ENCODE measurements at regions not wholly inside any gene's neighbourhood (a gene's known extent, or its start where the extent isn't known, plus 50 kb on each side); places are given as distances from the start of the nearest gene placed in this dataset.

DNA sequence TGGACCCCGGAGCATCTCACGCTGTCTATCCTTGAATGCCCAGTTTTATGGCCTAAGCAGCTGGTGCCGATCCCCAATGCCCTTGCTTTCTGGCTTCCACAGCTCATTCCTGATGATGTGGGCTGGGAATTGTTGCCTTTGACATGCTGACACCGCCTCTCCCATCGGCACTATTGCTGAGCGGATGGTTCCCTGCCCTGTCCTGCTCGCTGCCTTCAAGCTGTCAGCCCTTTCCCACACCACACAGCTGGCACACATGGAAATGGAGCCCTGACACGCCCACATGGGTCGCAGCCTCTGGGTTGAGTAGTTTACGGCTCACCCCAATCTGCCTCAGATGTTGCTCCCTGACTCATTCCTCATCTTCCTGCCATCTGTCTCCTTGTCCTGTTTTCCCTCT lies 110.2 kb upstream of the SESN3 start:
- H3K27ac ChIP-seq (ENCODE audit: low read depth, low read length), result no peak overlapping the region
- H3K23ac ChIP-seq (ENCODE audit: insufficient read length), result no peak overlapping the region
- no peak overlapping the region for H4K8ac ChIP-seq (ENCODE audit: extremely low read depth, insufficient read depth, low read length)
- H2AK5ac ChIP-seq (ENCODE audit: low read depth, low read length), result no peak overlapping the region
- H3K14ac ChIP-seq (ENCODE audit: insufficient read length), result no peak overlapping the region
- H3K4me2 ChIP-seq (ENCODE audit: insufficient read depth in 1 of 2, low read depth in 2 of 2, low read length in 2 of 2), result no peak overlapping the region
- H3K4ac ChIP-seq (replicated peaks; ENCODE audit: insufficient read length, low read depth, low read length), result no peak overlapping the region
- DNase-seq (ENCODE audit: low read depth in 1 of 2, low spot score in 2 of 2), result no peak
- H3K79me2 ChIP-seq (ENCODE audit: control insufficient read depth in 1 of 2, insufficient read depth in 2 of 2, low read length in 2 of 2), result no peaks in the 10 kb centered on the region
- no peaks in the 10 kb centered on the region for H4K20me1 ChIP-seq (replicated peaks in 1 of 2; ENCODE audit: control insufficient read depth in 1 of 2, insufficient read depth in 2 of 2, low read length in 2 of 2)
- H2BK120ac ChIP-seq (replicated peaks; ENCODE audit: low read depth, low read length), result no peak overlapping the region
- no peaks in the 10 kb centered on the region for H3K9me3 ChIP-seq (ENCODE audit: insufficient read depth in 2 of 2, low read depth in 1 of 2, low read length in 1 of 2)
- H3K9ac ChIP-seq (replicated peaks in 1 of 4; ENCODE audit: extremely low read depth in 1 of 4, low read depth in 3 of 4, low read length in 3 of 4), result no peak overlapping the region
- ChIA-PET CTCF (ENCODE audit: partially characterized antibody) (interaction anchor here (1.8 kb wide), 1 partner anchor 183 kb away, joined by 4 read pairs; no protein-coding TSS in a partner anchor), POLR2A (ENCODE audit: partially characterized antibody) (no interaction called here)
- H3K4me3 ChIP-seq (ENCODE audit: extremely low read depth in 1 of 4, insufficient read depth in 2 of 4, low read depth in 3 of 4, low read length in 4 of 4), result no peak overlapping the region
- no peak for FAIRE-seq
- H3K56ac ChIP-seq (replicated peaks; ENCODE audit: insufficient read length, low read depth, low read length), result no peak overlapping the region
- peak overlapping the region; percentile 47 for H4K91ac ChIP-seq (replicated peaks; ENCODE audit: insufficient read length, low read length)
- H2BK5ac ChIP-seq (ENCODE audit: low read depth, low read length), result no peak overlapping the region
- H3K36me3 ChIP-seq (ENCODE audit: control insufficient read depth in 2 of 4, insufficient read depth in 4 of 4, low read length in 3 of 4), result no peaks in the 10 kb centered on the region
- peaks cover 5 to 35% (median 26%) of the 10 kb centered on the region in 4 experiments for H3K4me1 ChIP-seq (replicated peaks in 1 of 4; ENCODE audit: control insufficient read depth in 3 of 4, insufficient read depth in 4 of 4, low read length in 3 of 4)
- H3K23me2 ChIP-seq (ENCODE audit: low read depth, low read length), result no peaks in the 10 kb centered on the region
- no peaks in the 10 kb centered on the region for H3K27me3 ChIP-seq (replicated peaks in 1 of 4; ENCODE audit: control insufficient read depth in 3 of 4, extremely low read depth in 1 of 4, insufficient read depth in 3 of 4, low read length in 3 of 4)
- H3K79me1 ChIP-seq (ENCODE audit: low read depth, low read length), result no peaks in the 10 kb centered on the region
- 0 out of 2 replicates have a peak overlapping the region, but pooled peaks have one; percentile 0 for H2BK15ac ChIP-seq (ENCODE audit: low read length)
- peak overlapping the region; percentile 21 for H2BK12ac ChIP-seq (ENCODE audit: low read depth, low read length)
- H4K5ac ChIP-seq (ENCODE audit: insufficient read length, low read depth, low read length), result no peak overlapping the region
- 93% methylated on average over 10 of the region's 10 CpGs; no CpG with 5 or more reads in 1 of the 2 experiments for WGBS, 2 experiments (ENCODE audit: extremely low coverage in 1 of 2, insufficient coverage in 1 of 2, insufficient read length in 1 of 2, insufficient replicate concordance in 2 of 2, low coverage in 1 of 2, low lambda C conversion rate in 2 of 2, missing lambda C conversion rate in 1 of 2)
- H2AFZ ChIP-seq (ENCODE audit: low read length), result no peak overlapping the region
- H3K18ac ChIP-seq (ENCODE audit: extremely low read depth, low read length), result no peak overlapping the region
- no peak overlapping the region for H2BK20ac ChIP-seq (ENCODE audit: low read length)
- TF ChIP-seq TAF1 (IDR thresholded peaks at IDR 0.05; ENCODE audit: low read depth, low read length), result no peak
- no peak for TF ChIP-seq MAFK (IDR thresholded peaks at IDR 0.05; ENCODE audit: low read depth, low read length)
- TF ChIP-seq SUZ12 (IDR thresholded peaks at IDR 0.05; ENCODE audit: low read length), result no peak
- no peak for TF ChIP-seq RBBP5 (IDR thresholded peaks at IDR 0.05; ENCODE audit: borderline replicate concordance, low read depth, low read length)
- no peak for TF ChIP-seq TBP (IDR thresholded peaks at IDR 0.05; ENCODE audit: low read depth, low read length)
- TF ChIP-seq TCF12 (IDR thresholded peaks at IDR 0.05; ENCODE audit: low read depth, low read length), result no peak
- no peak for TF ChIP-seq SAP30 (IDR thresholded peaks at IDR 0.05; ENCODE audit: insufficient read depth, insufficient replicate concordance, low read length)
- no peak for TF ChIP-seq SIX5 (IDR thresholded peaks at IDR 0.05; ENCODE audit: low read depth, low read length)
- no peak for TF ChIP-seq POU5F1 (IDR thresholded peaks at IDR 0.05; ENCODE audit: low read depth, low read length)
- TF ChIP-seq BCL11A (IDR thresholded peaks at IDR 0.05; ENCODE audit: low read depth in 2 of 2, low read length in 2 of 2), result no peak
- TF ChIP-seq, protein P1, sequence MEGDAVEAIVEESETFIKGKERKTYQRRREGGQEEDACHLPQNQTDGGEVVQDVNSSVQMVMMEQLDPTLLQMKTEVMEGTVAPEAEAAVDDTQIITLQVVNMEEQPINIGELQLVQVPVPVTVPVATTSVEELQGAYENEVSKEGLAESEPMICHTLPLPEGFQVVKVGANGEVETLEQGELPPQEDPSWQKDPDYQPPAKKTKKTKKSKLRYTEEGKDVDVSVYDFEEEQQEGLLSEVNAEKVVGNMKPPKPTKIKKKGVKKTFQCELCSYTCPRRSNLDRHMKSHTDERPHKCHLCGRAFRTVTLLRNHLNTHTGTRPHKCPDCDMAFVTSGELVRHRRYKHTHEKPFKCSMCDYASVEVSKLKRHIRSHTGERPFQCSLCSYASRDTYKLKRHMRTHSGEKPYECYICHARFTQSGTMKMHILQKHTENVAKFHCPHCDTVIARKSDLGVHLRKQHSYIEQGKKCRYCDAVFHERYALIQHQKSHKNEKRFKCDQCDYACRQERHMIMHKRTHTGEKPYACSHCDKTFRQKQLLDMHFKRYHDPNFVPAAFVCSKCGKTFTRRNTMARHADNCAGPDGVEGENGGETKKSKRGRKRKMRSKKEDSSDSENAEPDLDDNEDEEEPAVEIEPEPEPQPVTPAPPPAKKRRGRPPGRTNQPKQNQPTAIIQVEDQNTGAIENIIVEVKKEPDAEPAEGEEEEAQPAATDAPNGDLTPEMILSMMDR (IDR thresholded peaks at IDR 0.05; ENCODE audit: control extremely low read depth in 1 of 3, insufficient read depth in 1 of 3, low read depth in 1 of 3, low read length in 3 of 3), result no peak
